Vagina (tissue), 2 donors: ENCODE measurements at regions not wholly inside any gene's neighbourhood (a gene's known extent, or its start where the extent isn't known, plus 50 kb on each side); places are given as distances from the start of the nearest gene placed in this dataset.

Experiments
- DNase-seq, 2 donors: peaks; one replicate each; pipeline ENCODE4 v3.0.0-alpha.2; 2017; ENCODE audit errors: extremely low spot score in 2 of 2
- H3K27ac ChIP-seq: fragments of 200-600 bp; sonication (generic); one replicate; pipeline ENCODE4 v1.5.1; 2019
- H3K27me3 ChIP-seq: fragments of 200-600 bp; sonication (generic); one replicate; pipeline ENCODE4 v1.5.1; 2019
- H3K36me3 ChIP-seq, 2 donors: fragments of 200-600 bp; sonication (generic); one replicate each; pipeline ENCODE4 v1.5.1; 2017 to 2019
- H3K4me1 ChIP-seq: fragments of 200-600 bp; sonication (generic); one replicate; pipeline ENCODE4 v1.5.1; 2019
- H3K4me3 ChIP-seq, 2 donors: fragments of 200-600 bp; sonication (generic); 1 replicate in 1 of 2; 2 replicates in 1 of 2; pipeline ENCODE4 v1.5.1; 2016 to 2019
- H3K9me3 ChIP-seq: fragments of 200-600 bp; sonication (generic); one replicate; pipeline ENCODE4 v1.5.1; 2019
- POLR2A ChIP-seq, 2 donors: fragments of 450-650 bp; IDR thresholded peaks; one replicate each; pipeline ENCODE4 v1.6.1; 2017; ENCODE audit warnings: antibody characterized with exemption in 2 of 2, mild to moderate bottlenecking in 2 of 2, moderate library complexity in 2 of 2
- POLR2AphosphoS5 ChIP-seq, 2 donors: sonication (generic); formaldehyde crosslinking; IDR thresholded peaks; one replicate each; pipeline ENCODE4 v1.9.0; 2017; ENCODE audit warnings: antibody characterized with exemption in 2 of 2, mild to moderate bottlenecking in 2 of 2, low read depth in 1 of 2; ENCODE audit not compliant: insufficient read depth in 1 of 2
- intact Hi-C: fragments of 100-400 bp; cut with DNase I; formaldehyde crosslinking; loops from one replicate; pipeline ENCODE4 v1.15.1; 2023
- TF ChIP-seq, protein P1 (sequence below), 3 experiments: fragments of 450-650 bp in 2 of 3; fragments of 200-600 bp in 1 of 3; sonication (generic) in 1 of 3; IDR thresholded peaks; one replicate each; pipeline ENCODE4 v1.5.1; 2017 to 2019; ENCODE audit warnings: antibody characterized with exemption in 3 of 3, mild to moderate bottlenecking in 2 of 3, moderate library complexity in 2 of 3

GRCh38 chr5:88658886-88659285 is 224.1 kb downstream of the MEF2C start:
- DNase-seq, result no peak
- Histone ChIP-seq H3K9me3 (no peaks in the 10 kb centered on the region), H3K4me3 (no peak overlapping the region), H3K36me3 (no peaks in the 10 kb centered on the region), H3K4me1 (peaks cover 12% of the 10 kb centered on the region), H3K27ac (no peak overlapping the region), H3K27me3 (peaks cover 26% of the 10 kb centered on the region)
- TF ChIP-seq, protein P1, sequence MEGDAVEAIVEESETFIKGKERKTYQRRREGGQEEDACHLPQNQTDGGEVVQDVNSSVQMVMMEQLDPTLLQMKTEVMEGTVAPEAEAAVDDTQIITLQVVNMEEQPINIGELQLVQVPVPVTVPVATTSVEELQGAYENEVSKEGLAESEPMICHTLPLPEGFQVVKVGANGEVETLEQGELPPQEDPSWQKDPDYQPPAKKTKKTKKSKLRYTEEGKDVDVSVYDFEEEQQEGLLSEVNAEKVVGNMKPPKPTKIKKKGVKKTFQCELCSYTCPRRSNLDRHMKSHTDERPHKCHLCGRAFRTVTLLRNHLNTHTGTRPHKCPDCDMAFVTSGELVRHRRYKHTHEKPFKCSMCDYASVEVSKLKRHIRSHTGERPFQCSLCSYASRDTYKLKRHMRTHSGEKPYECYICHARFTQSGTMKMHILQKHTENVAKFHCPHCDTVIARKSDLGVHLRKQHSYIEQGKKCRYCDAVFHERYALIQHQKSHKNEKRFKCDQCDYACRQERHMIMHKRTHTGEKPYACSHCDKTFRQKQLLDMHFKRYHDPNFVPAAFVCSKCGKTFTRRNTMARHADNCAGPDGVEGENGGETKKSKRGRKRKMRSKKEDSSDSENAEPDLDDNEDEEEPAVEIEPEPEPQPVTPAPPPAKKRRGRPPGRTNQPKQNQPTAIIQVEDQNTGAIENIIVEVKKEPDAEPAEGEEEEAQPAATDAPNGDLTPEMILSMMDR (IDR thresholded peaks at IDR 0.05), result no peak
- no peak for TF ChIP-seq POLR2AphosphoS5 (IDR thresholded peaks at IDR 0.05; ENCODE audit: insufficient read depth in 1 of 2, low read depth in 1 of 2)
- no peak for TF ChIP-seq POLR2A (IDR thresholded peaks at IDR 0.05)
- intact Hi-C loops, result no loop called here

- DNase-seq, result no peak
- no peak overlapping the region for H3K27ac ChIP-seq
- H3K9me3 ChIP-seq, result no peaks in the 10 kb centered on the region
- H3K4me1 ChIP-seq, result peaks cover 12% of the 10 kb centered on the region
- H3K4me3 ChIP-seq, result no peak overlapping the region
- TF ChIP-seq POLR2A (IDR thresholded peaks at IDR 0.05), result no peak
- TF ChIP-seq, protein P1 (IDR thresholded peaks at IDR 0.05), result no peak
- TF ChIP-seq POLR2AphosphoS5 (IDR thresholded peaks at IDR 0.05; ENCODE audit: insufficient read depth in 1 of 2, low read depth in 1 of 2), result no peak
- intact Hi-C loops, result no loop called here
- peaks cover 20% of the 10 kb centered on the region for H3K27me3 ChIP-seq
- H3K36me3 ChIP-seq, result no peaks in the 10 kb centered on the region
Observed at GRCh38 chr5:88657906-88658775, 224.8 kb downstream of the MEF2C start.

GRCh38 chr5:88657136-88657535 is 225.8 kb downstream of the MEF2C start:
- peaks cover 15% of the 10 kb centered on the region for H3K27me3 ChIP-seq
- H3K9me3 ChIP-seq, result no peaks in the 10 kb centered on the region
- intact Hi-C loops, result no loop called here
- H3K4me1 ChIP-seq, result peaks cover 12% of the 10 kb centered on the region
- H3K27ac ChIP-seq, result no peak overlapping the region
- TF ChIP-seq POLR2AphosphoS5 (IDR thresholded peaks at IDR 0.05; ENCODE audit: insufficient read depth in 1 of 2, low read depth in 1 of 2) (no peak), POLR2A (IDR thresholded peaks at IDR 0.05) (no peak)
- TF ChIP-seq, protein P1 (IDR thresholded peaks at IDR 0.05), result no peak
- H3K4me3 ChIP-seq, result no peak overlapping the region
- DNase-seq, result no peak
- no peaks in the 10 kb centered on the region for H3K36me3 ChIP-seq

DNA sequence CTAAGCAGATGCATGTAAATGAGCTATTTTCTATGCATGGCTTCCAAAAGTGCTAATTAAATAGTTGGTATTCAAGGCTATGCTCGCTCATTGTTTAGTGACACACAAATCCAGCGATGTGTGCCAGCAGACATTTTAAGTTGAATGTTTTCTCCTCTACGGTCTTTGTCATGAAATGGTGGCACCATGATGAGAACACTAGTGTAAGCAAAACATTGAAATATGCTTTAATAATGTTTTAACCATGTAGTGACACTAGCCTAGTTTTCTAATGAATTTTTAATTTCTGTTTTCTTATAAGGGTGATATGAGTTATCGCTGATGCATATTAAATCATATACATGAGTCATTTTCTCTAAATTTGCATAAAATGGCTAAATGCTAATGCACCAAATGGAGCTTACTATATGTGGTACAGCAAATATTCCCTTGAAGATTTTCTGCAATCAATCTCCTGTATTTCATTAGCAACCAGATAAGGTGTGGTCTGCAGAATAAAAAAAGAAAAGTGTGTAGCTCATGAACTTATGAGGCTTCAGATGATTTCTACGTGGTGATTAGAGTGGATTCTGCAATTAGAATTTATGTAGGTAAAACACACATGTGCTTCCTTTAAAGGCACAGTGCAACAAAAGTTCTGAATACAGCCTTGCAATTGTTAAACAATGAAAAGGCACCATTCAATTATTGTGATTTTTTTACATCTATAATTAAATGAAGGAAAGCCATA is 226.6 kb downstream of the MEF2C start:
- Histone ChIP-seq H3K36me3 (no peaks in the 10 kb centered on the region), H3K4me3 (no peak overlapping the region), H3K27me3 (peaks cover 9% of the 10 kb centered on the region), H3K4me1 (peaks cover 10% of the 10 kb centered on the region), H3K27ac (no peak overlapping the region), H3K9me3 (no peaks in the 10 kb centered on the region)
- TF ChIP-seq POLR2AphosphoS5 (IDR thresholded peaks at IDR 0.05; ENCODE audit: insufficient read depth in 1 of 2, low read depth in 1 of 2) (no peak), POLR2A (IDR thresholded peaks at IDR 0.05) (no peak)
- TF ChIP-seq, protein P1 (IDR thresholded peaks at IDR 0.05), result no peak
- no peak for DNase-seq
- intact Hi-C loops, result no loop called here
